ENCODE measurements at regions not wholly inside any gene's neighbourhood (a gene's known extent, or its start where the extent isn't known, plus 50 kb on each side); places are given as distances from the start of the nearest gene placed in this dataset.

DNA sequence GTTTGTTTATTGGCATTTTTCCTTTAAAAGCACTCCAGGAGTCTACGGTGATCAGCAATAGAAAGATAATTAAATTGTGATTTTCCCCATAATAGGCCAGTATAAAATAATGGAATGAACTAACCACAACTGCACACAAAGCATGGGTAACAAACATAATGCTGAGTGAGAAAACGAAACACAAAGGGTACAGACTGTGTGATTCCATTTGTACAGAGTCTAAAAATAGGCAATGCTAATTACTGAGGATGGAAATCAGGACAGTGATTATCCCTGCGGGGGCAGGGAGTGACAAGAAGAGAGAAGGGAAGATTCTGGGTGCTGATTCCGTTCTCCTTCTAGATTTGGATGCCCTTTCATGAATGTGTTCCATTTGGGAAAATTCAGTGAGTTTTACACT is 478.1 kb downstream of the PREX1 start:
- TF ChIP-seq, protein P1, sequence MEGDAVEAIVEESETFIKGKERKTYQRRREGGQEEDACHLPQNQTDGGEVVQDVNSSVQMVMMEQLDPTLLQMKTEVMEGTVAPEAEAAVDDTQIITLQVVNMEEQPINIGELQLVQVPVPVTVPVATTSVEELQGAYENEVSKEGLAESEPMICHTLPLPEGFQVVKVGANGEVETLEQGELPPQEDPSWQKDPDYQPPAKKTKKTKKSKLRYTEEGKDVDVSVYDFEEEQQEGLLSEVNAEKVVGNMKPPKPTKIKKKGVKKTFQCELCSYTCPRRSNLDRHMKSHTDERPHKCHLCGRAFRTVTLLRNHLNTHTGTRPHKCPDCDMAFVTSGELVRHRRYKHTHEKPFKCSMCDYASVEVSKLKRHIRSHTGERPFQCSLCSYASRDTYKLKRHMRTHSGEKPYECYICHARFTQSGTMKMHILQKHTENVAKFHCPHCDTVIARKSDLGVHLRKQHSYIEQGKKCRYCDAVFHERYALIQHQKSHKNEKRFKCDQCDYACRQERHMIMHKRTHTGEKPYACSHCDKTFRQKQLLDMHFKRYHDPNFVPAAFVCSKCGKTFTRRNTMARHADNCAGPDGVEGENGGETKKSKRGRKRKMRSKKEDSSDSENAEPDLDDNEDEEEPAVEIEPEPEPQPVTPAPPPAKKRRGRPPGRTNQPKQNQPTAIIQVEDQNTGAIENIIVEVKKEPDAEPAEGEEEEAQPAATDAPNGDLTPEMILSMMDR (IDR thresholded peaks at IDR 0.05; ENCODE audit: unreplicated experiment): no peak
- H3K4me1 Mint-ChIP-seq (ENCODE audit: low read depth): no peaks in the 10 kb centered on the region

DNA sequence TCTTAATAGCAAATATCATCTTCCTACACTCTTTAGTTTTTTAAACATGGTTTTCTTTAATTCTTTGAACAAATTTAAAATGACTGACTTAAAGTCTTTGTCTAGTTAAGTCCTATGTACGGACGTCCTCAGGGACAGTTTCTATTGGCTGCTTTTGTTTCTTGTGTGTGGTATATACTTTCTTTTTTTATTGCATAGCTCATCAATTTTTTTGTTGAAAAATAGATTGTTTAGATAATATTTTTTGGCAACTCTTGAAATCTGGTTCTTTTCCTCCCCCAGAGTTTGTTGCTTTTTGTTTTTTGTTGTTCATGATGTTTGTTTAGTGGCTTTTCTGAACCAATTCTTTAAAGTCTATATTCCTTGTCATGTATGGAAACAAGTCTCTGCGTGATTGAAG is 479.8 kb downstream of the PREX1 start:
- Mint-ChIP-seq H3K9me3 (ENCODE audit: low read depth) (peaks cover 12% of the 10 kb centered on the region), H3K27me3 (peaks cover 2% of the 10 kb centered on the region), H3K27ac (no peak overlapping the region), H3K4me3 (ENCODE audit: low read depth) (no peak overlapping the region), H3K36me3 (ENCODE audit: insufficient read depth) (no peaks in the 10 kb centered on the region), H3K4me1 (ENCODE audit: low read depth) (no peaks in the 10 kb centered on the region)
- TF ChIP-seq, protein P1 (IDR thresholded peaks at IDR 0.05; ENCODE audit: unreplicated experiment): no peak
- DNase-seq (ENCODE audit: low spot score, unreplicated experiment): no peak

More for the DNA sequence above, 478.1 kb downstream of the PREX1 start:
- Mint-ChIP-seq H3K9me3 (ENCODE audit: low read depth) (peaks cover 12% of the 10 kb centered on the region), H3K27ac (no peak overlapping the region), H3K27me3 (no peaks in the 10 kb centered on the region), H3K36me3 (ENCODE audit: insufficient read depth) (no peaks in the 10 kb centered on the region), H3K4me3 (ENCODE audit: low read depth) (no peak overlapping the region)
- DNase-seq (ENCODE audit: low spot score, unreplicated experiment): no peak

DNA sequence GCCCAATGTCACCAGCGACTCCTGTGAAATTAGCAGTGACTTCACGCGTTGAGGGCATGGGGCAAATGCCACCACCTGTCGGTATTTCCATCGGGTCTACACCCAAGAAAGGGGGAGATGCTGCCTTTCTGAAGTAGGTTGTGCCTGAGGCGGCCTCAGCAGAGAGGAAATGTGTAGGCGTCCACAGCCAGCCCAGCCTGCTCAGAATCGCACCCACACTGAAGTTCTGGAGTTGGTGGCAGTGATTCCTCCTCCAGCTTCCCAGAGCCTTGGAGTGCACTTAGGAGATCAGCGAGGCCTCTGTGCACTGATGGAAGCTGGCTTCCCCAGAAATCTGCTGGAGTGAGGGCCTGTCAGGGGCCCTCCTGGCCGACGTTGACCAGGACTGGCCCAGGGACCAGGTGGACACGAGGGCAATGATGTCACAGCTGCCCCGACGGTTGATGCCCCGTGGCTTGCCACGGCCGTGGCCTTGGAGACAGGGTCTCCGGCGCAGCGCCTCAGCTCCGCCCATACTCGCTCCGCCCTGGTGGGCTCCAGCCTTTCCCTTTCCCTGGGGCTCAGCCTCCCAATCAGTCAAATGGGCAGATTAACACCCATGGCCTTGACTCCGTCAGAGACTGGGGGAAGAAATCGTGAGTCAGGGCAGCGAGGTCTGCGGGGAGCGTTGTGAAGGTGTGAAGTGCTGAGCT is 484.8 kb downstream of the PREX1 start:
- H3K4me3 Mint-ChIP-seq (ENCODE audit: low read depth): no peak overlapping the region
- DNase-seq (ENCODE audit: low spot score, unreplicated experiment): no peak

DNA sequence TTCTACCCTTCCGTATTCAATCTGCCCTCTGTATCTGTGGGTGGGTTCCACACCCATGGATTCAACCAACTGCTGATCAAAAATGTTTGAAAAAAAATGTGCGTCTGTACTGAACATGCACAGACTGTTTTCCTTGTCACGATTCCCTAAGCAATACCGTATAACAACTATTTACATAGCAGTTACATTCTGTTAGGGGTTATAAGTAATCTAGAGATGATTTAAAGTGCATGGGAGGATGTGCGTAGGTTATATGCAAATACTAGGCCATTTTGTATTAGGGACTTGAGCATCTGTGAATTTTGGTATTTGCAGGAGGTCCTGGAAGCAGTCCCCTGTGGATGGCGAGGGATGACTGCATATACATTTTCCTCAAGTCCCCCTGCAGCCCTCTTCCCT is 486.9 kb downstream of the PREX1 start:
- TF ChIP-seq, protein P1 (IDR thresholded peaks at IDR 0.05; ENCODE audit: unreplicated experiment): no peak
- Mint-ChIP-seq H3K27me3 (peaks cover 19% of the 10 kb centered on the region), H3K27ac (no peak overlapping the region), H3K9me3 (ENCODE audit: low read depth) (no peaks in the 10 kb centered on the region), H3K36me3 (ENCODE audit: insufficient read depth) (no peaks in the 10 kb centered on the region), H3K4me3 (ENCODE audit: low read depth) (no peak overlapping the region), H3K4me1 (ENCODE audit: low read depth) (peaks cover 2% of the 10 kb centered on the region)
- no peak for DNase-seq (ENCODE audit: low spot score, unreplicated experiment)

More for the DNA sequence above, 484.8 kb downstream of the PREX1 start:
- Mint-ChIP-seq H3K27me3 (peaks cover 19% of the 10 kb centered on the region), H3K36me3 (ENCODE audit: insufficient read depth) (no peaks in the 10 kb centered on the region), H3K9me3 (ENCODE audit: low read depth) (peaks cover 6% of the 10 kb centered on the region), H3K27ac (no peak overlapping the region), H3K4me1 (ENCODE audit: low read depth) (no peaks in the 10 kb centered on the region)
- TF ChIP-seq, protein P1 (IDR thresholded peaks at IDR 0.05; ENCODE audit: unreplicated experiment): no peak

DNA sequence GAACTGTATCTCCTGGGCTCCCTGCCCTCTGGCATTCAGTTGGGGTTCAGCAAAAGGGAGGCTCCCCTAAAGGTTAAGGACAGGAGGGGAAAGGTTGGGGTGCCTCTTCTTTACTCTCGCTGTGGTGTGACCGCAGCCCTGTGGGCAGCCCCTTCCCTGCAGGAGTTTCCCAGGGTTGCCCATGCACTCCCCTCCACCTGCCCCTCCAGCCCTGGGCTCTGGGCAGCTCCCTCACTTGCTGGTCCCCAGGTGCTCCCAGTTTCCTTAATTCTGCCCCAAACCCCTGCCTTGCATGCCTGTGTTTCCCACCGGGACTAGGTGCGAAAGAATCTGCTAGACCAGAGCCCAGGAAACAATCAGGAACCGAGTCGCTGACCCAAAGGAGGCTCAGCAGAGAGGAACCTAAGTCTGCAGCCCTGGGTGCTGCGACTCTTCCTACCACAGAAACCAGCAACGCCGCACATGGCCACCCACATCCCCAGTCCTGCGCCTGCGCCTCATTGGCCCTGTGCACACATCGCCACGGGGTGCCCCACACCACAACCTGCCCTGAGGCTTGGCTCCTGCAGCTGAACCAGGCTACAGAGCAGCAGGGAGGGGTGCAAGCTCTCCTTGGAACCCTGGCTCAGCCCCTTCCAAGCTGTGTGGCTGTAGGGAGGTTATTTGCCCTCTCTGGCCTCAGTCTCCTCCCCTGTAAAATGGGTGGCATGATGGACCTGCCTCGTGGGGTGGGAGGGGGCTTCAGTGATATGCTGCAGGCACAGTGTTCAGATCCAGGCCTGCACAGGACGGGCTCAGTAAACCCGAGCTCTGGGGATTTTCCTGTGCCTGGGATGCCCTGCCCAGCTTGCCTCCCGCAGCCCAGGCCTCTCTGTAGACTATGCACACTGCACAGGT is 487.6 kb downstream of the PREX1 start:
- Mint-ChIP-seq H3K27ac (no peak overlapping the region), H3K36me3 (ENCODE audit: insufficient read depth) (no peaks in the 10 kb centered on the region), H3K9me3 (ENCODE audit: low read depth) (no peaks in the 10 kb centered on the region), H3K27me3 (peaks cover 19% of the 10 kb centered on the region), H3K4me3 (ENCODE audit: low read depth) (no peak overlapping the region), H3K4me1 (ENCODE audit: low read depth) (peaks cover 2% of the 10 kb centered on the region)
- DNase-seq (ENCODE audit: low spot score, unreplicated experiment): no peak
- TF ChIP-seq, protein P1 (IDR thresholded peaks at IDR 0.05; ENCODE audit: unreplicated experiment): no peak

Measured in progenitor cell of endocrine pancreas (in vitro differentiated cells).